ENCODE measurements at regions not wholly inside any gene's neighbourhood (a gene's known extent, or its start where the extent isn't known, plus 50 kb on each side); places are given as distances from the start of the nearest gene placed in this dataset.

- H3K4me2 ChIP-seq (ENCODE audit: low read length): no peak overlapping the region
- DNase-seq (ENCODE audit: low read depth, low spot score): no peak
- H3K27me3 ChIP-seq (ENCODE audit: insufficient read depth, low read length): no peaks in the 10 kb centered on the region
- H3K9ac ChIP-seq (ENCODE audit: low read length): no peak overlapping the region
- no peak overlapping the region for H3K4me3 ChIP-seq (replicated peaks in 1 of 2; ENCODE audit: low read depth in 1 of 2, low read length in 2 of 2)
- ChIA-PET RAD21 (ENCODE audit: low non-redundant PET in 1 of 2, low total read pairs in 2 of 2, uncharacterized antibody in 2 of 2, unreplicated experiment in 2 of 2) (no interaction called here), POLR2A (no interaction called here), CTCF (no interaction called here)
- H2AFZ ChIP-seq (ENCODE audit: low read depth, low read length, poor library complexity, severe bottlenecking): no peak overlapping the region
- H3K9me2 ChIP-seq (ENCODE audit: insufficient read depth): no peaks in the 10 kb centered on the region
- H4K20me1 ChIP-seq (ENCODE audit: insufficient read depth): no peaks in the 10 kb centered on the region
- intact Hi-C loops (cut with micrococcal nuclease): no loop called here
- no peak for ATAC-seq
- H3K36me3 ChIP-seq (ENCODE audit: control insufficient read depth in 1 of 2, insufficient read depth in 2 of 2, low read length in 2 of 2): no peaks in the 10 kb centered on the region
- no TSS peak for BruUV-seq (replicated peaks)
- no peaks in the 10 kb centered on the region for H3K79me2 ChIP-seq (ENCODE audit: insufficient read depth, low read length)
- no peaks in the 10 kb centered on the region for H3K4me1 ChIP-seq (ENCODE audit: control insufficient read depth in 1 of 2, insufficient read depth in 2 of 2, low read length in 2 of 2)
- no peak overlapping the region for H3K27ac ChIP-seq (ENCODE audit: low read depth, low read length)
- TF ChIP-seq YY1 (IDR thresholded peaks at IDR 0.05; ENCODE audit: extremely low read depth, insufficient replicate concordance, low read depth, low read length) (no peak), SIN3A (IDR thresholded peaks at IDR 0.05; ENCODE audit: low read depth) (no peak), EZH2 (IDR thresholded peaks at IDR 0.05) (no peak)
- H3K9me3 ChIP-seq (ENCODE audit: control insufficient read depth in 1 of 2, insufficient read depth in 1 of 2, low read depth in 1 of 2, low read length in 2 of 2): peaks cover 5 to 12% of the 10 kb centered on the region in 2 experiments; a peak in 2 of 4 replicates
Observed at GRCh38 chr3:74891312-74891711, 276.9 kb upstream of the CNTN3 start.

GRCh38 chr3:74883690-74884089, 269.2 kb upstream of the CNTN3 start:
- Histone ChIP-seq H4K20me1 (ENCODE audit: insufficient read depth) (no peaks in the 10 kb centered on the region), H2AFZ (ENCODE audit: low read depth, low read length, poor library complexity, severe bottlenecking) (no peak overlapping the region), H3K9me3 (ENCODE audit: control insufficient read depth in 1 of 2, insufficient read depth in 1 of 2, low read depth in 1 of 2, low read length in 2 of 2) (peaks cover 3 to 8% of the 10 kb centered on the region in 2 experiments; a peak in 2 of 4 replicates), H3K4me1 (ENCODE audit: control insufficient read depth in 1 of 2, insufficient read depth in 2 of 2, low read length in 2 of 2) (no peaks in the 10 kb centered on the region), H3K9ac (ENCODE audit: low read length) (no peak overlapping the region), H3K36me3 (ENCODE audit: control insufficient read depth in 1 of 2, insufficient read depth in 2 of 2, low read length in 2 of 2) (no peaks in the 10 kb centered on the region), H3K9me2 (ENCODE audit: insufficient read depth) (no peaks in the 10 kb centered on the region), H3K79me2 (ENCODE audit: insufficient read depth, low read length) (no peaks in the 10 kb centered on the region), H3K27me3 (ENCODE audit: insufficient read depth, low read length) (no peaks in the 10 kb centered on the region), H3K27ac (ENCODE audit: low read depth, low read length) (no peak overlapping the region), H3K4me2 (ENCODE audit: low read length) (no peak overlapping the region), H3K4me3 (replicated peaks in 1 of 2; ENCODE audit: low read depth in 1 of 2, low read length in 2 of 2) (no peak overlapping the region)
- DNase-seq (ENCODE audit: low read depth, low spot score) (no peak), ATAC-seq (no peak)
- POLR2A ChIA-PET: no interaction called here
- RAD21 ChIA-PET (ENCODE audit: low non-redundant PET in 1 of 2, low total read pairs in 2 of 2, uncharacterized antibody in 2 of 2, unreplicated experiment in 2 of 2): no interaction called here
- intact Hi-C loops (cut with micrococcal nuclease): no loop called here
- BruUV-seq (replicated peaks): no TSS peak
- CTCF ChIA-PET: no interaction called here
- no peak for TF ChIP-seq YY1 (IDR thresholded peaks at IDR 0.05; ENCODE audit: extremely low read depth, insufficient replicate concordance, low read depth, low read length)
- no peak for TF ChIP-seq EGR1 (IDR thresholded peaks at IDR 0.05; ENCODE audit: low read depth)
- TF ChIP-seq ATF3 (IDR thresholded peaks at IDR 0.05): no peak
- TF ChIP-seq JUND (IDR thresholded peaks at IDR 0.05): no peak
- no peak for TF ChIP-seq ZNF274 (IDR thresholded peaks at IDR 0.05; ENCODE audit: low read depth, low read length)
- no peak for TF ChIP-seq SRF (IDR thresholded peaks at IDR 0.05; ENCODE audit: low read depth)
- TF ChIP-seq MAX (IDR thresholded peaks at IDR 0.05): no peak
- TF ChIP-seq CTCF (IDR thresholded peaks at IDR 0.05 in 2 of 3, conservative IDR thresholded peaks at IDR 0.05 in 1 of 3; ENCODE audit: borderline replicate concordance in 1 of 3, insufficient read depth in 1 of 3, low read depth in 2 of 3, low read length in 2 of 3): no peak
- no peak for TF ChIP-seq SP1 (IDR thresholded peaks at IDR 0.05; ENCODE audit: low read depth)
- no peak for TF ChIP-seq SIN3A (IDR thresholded peaks at IDR 0.05; ENCODE audit: low read depth)
- no peak for TF ChIP-seq POLR2A (IDR thresholded peaks at IDR 0.05; ENCODE audit: borderline replicate concordance, extremely low read depth, insufficient read depth, insufficient read length)
- TF ChIP-seq ZBTB33 (IDR thresholded peaks at IDR 0.05; ENCODE audit: extremely low read depth, insufficient replicate concordance, low read length): no peak
- no peak for TF ChIP-seq ZFX (IDR thresholded peaks at IDR 0.05)
- TF ChIP-seq EZH2phosphoT487 (IDR thresholded peaks at IDR 0.05; ENCODE audit: borderline replicate concordance): no peak
- no peak for TF ChIP-seq EZH2 (IDR thresholded peaks at IDR 0.05)

Data from HCT116 (cell line).